ENCODE measurements at regions not wholly inside any gene's neighbourhood (a gene's known extent, or its start where the extent isn't known, plus 50 kb on each side); places are given as distances from the start of the nearest gene placed in this dataset.

DNA sequence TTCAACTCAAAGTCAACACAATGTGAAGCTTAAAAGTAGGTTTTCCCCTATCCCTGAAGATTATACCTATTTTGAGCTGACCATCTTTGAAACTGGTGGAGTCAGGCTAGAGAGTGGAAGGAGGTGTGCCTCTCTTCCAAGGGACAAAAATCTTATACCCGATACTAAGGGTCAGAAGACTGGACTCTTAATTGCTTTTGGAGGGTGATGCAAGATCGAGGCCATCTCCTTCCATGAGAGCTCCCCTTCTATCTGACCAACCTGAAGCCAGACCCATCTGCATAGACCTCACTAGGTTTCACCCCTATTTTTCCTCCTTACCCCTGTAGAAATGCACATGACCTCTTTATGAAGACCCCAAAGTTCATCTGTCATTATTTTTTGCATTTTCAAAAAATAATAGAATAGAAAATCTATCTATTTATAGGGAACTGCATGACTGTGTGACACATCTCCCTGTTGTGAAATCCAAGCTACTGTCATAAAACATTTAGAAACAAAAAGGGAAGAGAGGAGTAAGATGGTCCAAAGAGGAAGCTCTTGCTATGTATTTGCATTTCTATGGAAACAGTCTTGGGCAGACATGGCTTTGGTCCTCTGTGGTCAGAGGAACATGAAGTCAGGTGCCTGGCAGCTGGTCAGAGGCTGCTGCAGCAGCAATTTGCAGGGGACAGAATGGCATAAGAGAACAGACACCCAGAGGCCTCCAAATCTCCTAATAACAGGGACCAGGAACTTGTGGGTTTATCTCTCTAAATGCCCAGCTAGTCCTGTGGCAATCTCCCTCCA, 349.2 kb downstream of the MAFB start:
- no peaks in the 10 kb centered on the region for H3K36me3 ChIP-seq (replicated peaks in 1 of 2; ENCODE audit: insufficient read depth in 1 of 2, low read depth in 2 of 2)
- 53 to 78% methylated on average over 2 of the region's 2 CpGs for WGBS, 2 donors
- ATAC-seq (no peak), DNase-seq (peak in 2 of 4 donors; percentile 17 to 77)
- no peak for TF ChIP-seq POLR2A (IDR thresholded peaks at IDR 0.05)
- TF ChIP-seq, protein P1, sequence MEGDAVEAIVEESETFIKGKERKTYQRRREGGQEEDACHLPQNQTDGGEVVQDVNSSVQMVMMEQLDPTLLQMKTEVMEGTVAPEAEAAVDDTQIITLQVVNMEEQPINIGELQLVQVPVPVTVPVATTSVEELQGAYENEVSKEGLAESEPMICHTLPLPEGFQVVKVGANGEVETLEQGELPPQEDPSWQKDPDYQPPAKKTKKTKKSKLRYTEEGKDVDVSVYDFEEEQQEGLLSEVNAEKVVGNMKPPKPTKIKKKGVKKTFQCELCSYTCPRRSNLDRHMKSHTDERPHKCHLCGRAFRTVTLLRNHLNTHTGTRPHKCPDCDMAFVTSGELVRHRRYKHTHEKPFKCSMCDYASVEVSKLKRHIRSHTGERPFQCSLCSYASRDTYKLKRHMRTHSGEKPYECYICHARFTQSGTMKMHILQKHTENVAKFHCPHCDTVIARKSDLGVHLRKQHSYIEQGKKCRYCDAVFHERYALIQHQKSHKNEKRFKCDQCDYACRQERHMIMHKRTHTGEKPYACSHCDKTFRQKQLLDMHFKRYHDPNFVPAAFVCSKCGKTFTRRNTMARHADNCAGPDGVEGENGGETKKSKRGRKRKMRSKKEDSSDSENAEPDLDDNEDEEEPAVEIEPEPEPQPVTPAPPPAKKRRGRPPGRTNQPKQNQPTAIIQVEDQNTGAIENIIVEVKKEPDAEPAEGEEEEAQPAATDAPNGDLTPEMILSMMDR (IDR thresholded peaks at IDR 0.05), result no peak
- peaks cover 0 to 7% (median 0%) of the 10 kb centered on the region in 3 donors for H3K9me3 ChIP-seq
- intact Hi-C loops (cut with DNase I), result no loop called here
- H3K27ac ChIP-seq, result peak overlapping the region in 1 of 4 donors; percentile 61
- no peaks in the 10 kb centered on the region for H3K4me1 ChIP-seq
- H3K4me3 ChIP-seq, result no peak overlapping the region
- H3K27me3 ChIP-seq, result no peaks in the 10 kb centered on the region

- WGBS, 2 donors, result 32 to 37% methylated on average over 1 of the region's 1 CpG
- DNase-seq, result no peak
- Histone ChIP-seq H3K27me3 (no peaks in the 10 kb centered on the region), H3K36me3 (replicated peaks in 1 of 2; ENCODE audit: insufficient read depth in 1 of 2, low read depth in 2 of 2) (no peaks in the 10 kb centered on the region), H3K4me3 (no peak overlapping the region), H3K9me3 (no peaks in the 10 kb centered on the region), H3K4me1 (no peaks in the 10 kb centered on the region), H3K27ac (no peak overlapping the region)
- no peak for ATAC-seq
- intact Hi-C loops (cut with DNase I), result no loop called here
- TF ChIP-seq, protein P1 (IDR thresholded peaks at IDR 0.05), result no peak
- TF ChIP-seq POLR2A (IDR thresholded peaks at IDR 0.05), result no peak
These were observed 352.5 kb downstream of the MAFB start for GRCh38 chr20:40336533-40336932.

- Histone ChIP-seq H3K27ac (no peak overlapping the region), H3K4me1 (no peaks in the 10 kb centered on the region), H3K4me3 (no peak overlapping the region), H3K9me3 (no peaks in the 10 kb centered on the region), H3K27me3 (no peaks in the 10 kb centered on the region), H3K36me3 (replicated peaks in 1 of 2; ENCODE audit: insufficient read depth in 1 of 2, low read depth in 2 of 2) (no peaks in the 10 kb centered on the region)
- ATAC-seq (no peak), DNase-seq (no peak)
- intact Hi-C loops (cut with DNase I), result no loop called here
- no peak for TF ChIP-seq POLR2A (IDR thresholded peaks at IDR 0.05)
- TF ChIP-seq, protein P1 (IDR thresholded peaks at IDR 0.05), result no peak
- 54 to 57% methylated on average over 3 of the region's 3 CpGs for WGBS, 2 donors
These were observed 353.1 kb downstream of the MAFB start for GRCh38 chr20:40335901-40336351.

GRCh38 chr20:40335437-40335836, 353.6 kb downstream of the MAFB start:
- ATAC-seq (no peak), DNase-seq (no peak)
- Histone ChIP-seq H3K27ac (no peak overlapping the region), H3K4me1 (no peaks in the 10 kb centered on the region), H3K9me3 (no peaks in the 10 kb centered on the region), H3K4me3 (no peak overlapping the region), H3K36me3 (replicated peaks in 1 of 2; ENCODE audit: insufficient read depth in 1 of 2, low read depth in 2 of 2) (no peaks in the 10 kb centered on the region), H3K27me3 (no peaks in the 10 kb centered on the region)
- intact Hi-C loops (cut with DNase I), result no loop called here
- 72 to 83% methylated on average over 6 of the region's 6 CpGs for whole genome bisulfite sequencing, 2 donors
- no peak for TF ChIP-seq POLR2A (IDR thresholded peaks at IDR 0.05)
- TF ChIP-seq, protein P1 (IDR thresholded peaks at IDR 0.05), result no peak

DNA sequence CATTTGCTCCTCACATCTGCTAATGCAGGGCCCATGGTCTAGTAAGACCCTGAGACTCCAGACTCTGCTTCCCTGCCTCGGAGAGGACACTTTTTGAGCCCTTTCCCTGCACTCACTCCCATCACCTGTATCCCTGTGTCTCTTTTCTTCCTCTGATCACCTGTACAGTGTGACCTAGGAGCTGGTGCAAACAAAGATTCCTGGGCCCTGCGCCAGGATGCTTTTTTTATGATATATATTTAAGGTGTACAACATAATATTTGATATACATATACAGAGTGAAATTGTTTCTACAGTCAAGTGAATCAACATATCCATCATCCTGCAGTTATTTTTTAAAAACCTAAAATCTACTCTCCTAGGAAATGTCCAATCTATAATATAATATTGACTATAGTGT, 355.4 kb downstream of the MAFB start:
- intact Hi-C loops (cut with DNase I), result no loop called here
- ATAC-seq (no peak), DNase-seq (no peak)
- no peaks in the 10 kb centered on the region for H3K27me3 ChIP-seq
- TF ChIP-seq, protein P1 (IDR thresholded peaks at IDR 0.05), result no peak
- no peak for TF ChIP-seq POLR2A (IDR thresholded peaks at IDR 0.05)
- H3K27ac ChIP-seq, result no peak overlapping the region
- H3K4me3 ChIP-seq, result no peak overlapping the region
- WGBS, 2 donors, result 55 to 68% methylated on average over 2 of the region's 2 CpGs
- no peaks in the 10 kb centered on the region for H3K9me3 ChIP-seq
- no peaks in the 10 kb centered on the region for H3K4me1 ChIP-seq
- H3K36me3 ChIP-seq (replicated peaks in 1 of 2; ENCODE audit: insufficient read depth in 1 of 2, low read depth in 2 of 2), result no peaks in the 10 kb centered on the region

All from body of pancreas (tissue), 4 donors.